Immature natural killer cell (primary cell): ENCODE measurements at regions not wholly inside any gene's neighbourhood (a gene's known extent, or its start where the extent isn't known, plus 50 kb on each side); places are given as distances from the start of the nearest gene placed in this dataset.

ENCODE experiments used
- DNase-seq, 3 donors: peaks; one replicate each; pipeline ENCODE4 v3.0.0; 2022; ENCODE audit warnings: mixed read lengths in 1 of 3
- H3K27ac Mint-ChIP-seq, 6 donors: one replicate each; pipeline ENCODE4 v1.8.0; 2020; ENCODE audit warnings: mixed read lengths in 6 of 6, mild to moderate bottlenecking in 5 of 6, inconsistent platforms in 4 of 6, moderate library complexity in 3 of 6
- H3K27me3 Mint-ChIP-seq, 3 donors: one replicate each; pipeline ENCODE4 v1.8.0; 2020 to 2021; ENCODE audit warnings: low read depth in 3 of 3, mild to moderate bottlenecking in 3 of 3, mixed read lengths in 3 of 3, moderate library complexity in 3 of 3, inconsistent platforms in 1 of 3
- H3K36me3 Mint-ChIP-seq, 3 donors: one replicate each; pipeline ENCODE4 v1.8.0; 2020; ENCODE audit warnings: mixed read lengths in 3 of 3, inconsistent platforms in 2 of 3, mild to moderate bottlenecking in 2 of 3
- H3K4me1 Mint-ChIP-seq, 2 donors: one replicate each; pipeline ENCODE4 v1.8.0; 2020; ENCODE audit warnings: inconsistent platforms in 2 of 2, mild to moderate bottlenecking in 2 of 2, mixed read lengths in 2 of 2, moderate library complexity in 1 of 2
- H3K4me3 Mint-ChIP-seq, 5 donors: one replicate each; pipeline ENCODE4 v1.8.0; 2020; ENCODE audit warnings: mild to moderate bottlenecking in 5 of 5, mixed read lengths in 5 of 5, inconsistent platforms in 3 of 5, moderate library complexity in 3 of 5
- H3K9me3 Mint-ChIP-seq, 6 donors: one replicate each; pipeline ENCODE4 v1.8.0; 2020; ENCODE audit warnings: mild to moderate bottlenecking in 6 of 6, mixed read lengths in 6 of 6, inconsistent platforms in 4 of 6, moderate library complexity in 3 of 6

GRCh38 chr17:6019959-6020358 is 50.2 kb upstream of the WSCD1 start:
- H3K4me1 Mint-ChIP-seq, result no peaks in the 10 kb centered on the region
- H3K27me3 Mint-ChIP-seq, result peaks cover 0 to 17% (median 14%) of the 10 kb centered on the region in 3 donors
- no peak for DNase-seq
- no peak overlapping the region for H3K4me3 Mint-ChIP-seq
- H3K36me3 Mint-ChIP-seq, result no peaks in the 10 kb centered on the region
- H3K9me3 Mint-ChIP-seq, result no peaks in the 10 kb centered on the region
- H3K27ac Mint-ChIP-seq, result no peak overlapping the region

- no peaks in the 10 kb centered on the region for H3K36me3 Mint-ChIP-seq
- H3K27ac Mint-ChIP-seq, result no peak overlapping the region
- peaks cover 0 to 17% (median 14%) of the 10 kb centered on the region in 3 donors for H3K27me3 Mint-ChIP-seq
- H3K4me1 Mint-ChIP-seq, result no peaks in the 10 kb centered on the region
- no peak overlapping the region for H3K4me3 Mint-ChIP-seq
- no peak for DNase-seq
- no peaks in the 10 kb centered on the region for H3K9me3 Mint-ChIP-seq
These were observed 49.7 kb upstream of the WSCD1 start for GRCh38 chr17:6020376-6021010.
